ENCODE measurements at regions not wholly inside any gene's neighbourhood (a gene's known extent, or its start where the extent isn't known, plus 50 kb on each side); places are given as distances from the start of the nearest gene placed in this dataset.
"Not testable (repeated sequence)": the region's sequence is repeated elsewhere in the genome, so short reads cannot be mapped to it uniquely, and the experiment has no call there.

DNA sequence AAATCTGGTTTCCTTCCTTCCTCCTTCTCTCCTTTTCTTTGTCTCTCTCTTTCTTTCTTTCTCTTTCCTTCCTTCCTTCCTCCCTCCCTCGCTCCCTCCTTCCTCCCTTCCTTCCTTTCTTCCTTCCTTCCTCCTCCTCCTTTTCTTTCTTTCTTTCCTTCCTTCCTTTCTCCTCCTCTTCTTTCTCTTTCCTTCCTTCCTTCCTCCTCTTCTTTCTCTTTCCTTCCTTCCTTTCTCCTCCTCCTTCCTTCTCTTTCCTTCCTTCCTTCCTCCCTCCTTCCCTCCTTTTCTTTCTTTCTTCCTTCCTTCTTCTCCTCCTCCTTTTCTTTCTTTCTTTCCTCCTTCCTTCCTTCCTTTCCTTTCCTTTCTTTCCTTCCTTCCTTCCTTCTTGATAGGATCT, 61.2 kb downstream of the VIP start:
- no peak for DNase-seq

DNA sequence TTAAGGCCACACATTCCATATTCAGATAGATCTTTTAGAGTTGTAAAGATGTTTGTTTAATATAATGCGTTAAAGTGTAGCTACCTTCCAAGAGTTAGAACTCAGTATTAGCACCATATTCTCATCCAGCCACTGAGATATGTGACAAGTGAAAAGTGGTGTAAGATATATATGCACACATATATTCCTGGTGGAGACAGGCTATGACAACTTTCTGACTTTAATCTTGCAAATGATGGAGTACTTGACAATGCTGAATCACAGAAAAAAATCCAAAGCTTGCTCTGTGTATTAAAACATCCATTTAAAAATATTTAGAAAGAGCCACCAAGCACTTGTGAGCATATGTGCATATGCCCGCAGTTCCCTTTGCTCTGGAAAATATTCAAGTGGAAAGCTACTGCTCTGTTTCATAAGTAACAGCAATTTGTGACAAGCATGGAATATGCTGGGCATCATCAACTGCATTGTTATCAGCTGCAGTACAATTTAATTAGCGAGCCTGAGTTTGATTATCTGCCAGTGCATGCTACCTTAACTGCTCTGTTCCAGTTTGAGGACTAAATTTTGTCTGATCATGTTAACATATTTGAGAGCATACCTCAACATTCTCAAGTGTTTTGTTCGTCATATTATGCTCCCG, 64.8 kb downstream of the VIP start:
- no peak for DNase-seq

DNA sequence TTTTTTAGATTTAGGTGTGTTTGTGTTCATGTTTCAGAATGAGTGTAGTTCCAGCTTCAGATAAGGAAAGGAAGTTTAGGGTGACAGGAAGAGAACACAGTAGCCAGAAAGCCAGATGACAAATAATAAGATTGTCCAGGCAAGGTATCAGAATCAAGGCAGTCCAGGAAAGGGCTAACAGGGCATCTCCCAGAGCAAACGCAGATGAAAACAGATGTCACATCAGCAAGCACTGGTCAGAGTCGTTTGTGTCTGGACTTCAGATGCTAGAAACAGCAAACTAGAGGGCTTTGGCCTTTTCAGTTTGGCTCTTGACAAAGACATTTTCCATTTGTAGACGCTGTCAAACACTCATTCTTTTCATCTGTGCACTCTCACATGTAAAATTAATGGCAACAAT, 65.5 kb downstream of the VIP start:
- DNase-seq, result no peak

DNA sequence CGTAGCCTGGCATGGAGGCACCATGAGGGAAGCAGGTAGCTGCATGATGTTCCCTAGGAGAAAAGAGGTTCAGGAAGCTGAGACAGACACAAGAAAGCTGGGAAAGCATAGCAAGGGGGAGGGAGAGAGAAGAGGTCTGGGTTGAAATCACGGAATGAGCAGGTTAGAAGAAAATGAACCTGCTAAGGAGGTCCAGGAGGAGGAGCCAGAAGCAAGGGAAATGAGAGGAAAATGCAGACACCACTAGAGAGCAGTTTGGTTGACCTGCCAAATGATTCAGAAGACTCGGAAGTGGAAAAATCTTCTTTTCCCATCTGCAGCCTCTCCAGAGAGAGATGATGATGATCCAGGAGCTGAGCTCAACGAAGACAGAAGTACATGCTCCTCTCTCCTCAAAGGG, 70.9 kb downstream of the VIP start:
- no peak for DNase-seq

DNA sequence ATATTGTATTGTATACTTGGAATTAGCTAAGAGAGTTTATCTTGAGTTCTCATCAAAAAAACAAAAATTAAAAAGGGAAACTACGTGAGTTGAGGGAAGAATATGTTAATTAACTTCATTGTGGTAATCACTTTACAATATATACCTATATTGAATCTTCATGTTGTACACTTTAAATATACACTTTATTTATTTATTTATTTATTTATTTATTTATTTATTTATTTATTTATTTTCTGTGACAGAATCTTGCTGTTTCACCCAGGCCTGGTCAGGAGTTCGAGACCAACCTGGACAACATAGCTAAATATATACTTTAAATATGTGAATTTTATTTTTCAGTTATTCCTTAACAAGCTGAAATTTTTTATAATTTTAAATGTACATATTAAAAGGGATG, 74.1 kb downstream of the VIP start:
- DNase-seq, result no peak

DNA sequence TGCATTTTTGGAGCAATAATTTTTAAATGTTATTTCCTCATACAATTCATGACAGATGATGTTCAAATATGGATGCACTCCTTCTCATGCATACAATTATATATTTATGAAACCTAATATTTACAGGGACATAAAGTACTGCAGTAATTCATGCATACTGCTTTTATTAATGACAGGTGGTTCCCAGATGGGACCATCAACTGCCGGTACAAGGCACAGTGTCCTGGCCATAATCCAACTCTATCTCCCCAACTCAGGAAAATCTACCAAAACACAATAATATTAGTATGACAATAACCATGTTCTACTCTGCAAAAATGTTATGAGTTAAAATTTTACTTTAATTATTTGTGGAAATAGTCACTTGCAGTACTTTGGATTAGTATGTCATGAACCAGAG, 77.8 kb downstream of the VIP start:
- no peak for DNase-seq

DNA sequence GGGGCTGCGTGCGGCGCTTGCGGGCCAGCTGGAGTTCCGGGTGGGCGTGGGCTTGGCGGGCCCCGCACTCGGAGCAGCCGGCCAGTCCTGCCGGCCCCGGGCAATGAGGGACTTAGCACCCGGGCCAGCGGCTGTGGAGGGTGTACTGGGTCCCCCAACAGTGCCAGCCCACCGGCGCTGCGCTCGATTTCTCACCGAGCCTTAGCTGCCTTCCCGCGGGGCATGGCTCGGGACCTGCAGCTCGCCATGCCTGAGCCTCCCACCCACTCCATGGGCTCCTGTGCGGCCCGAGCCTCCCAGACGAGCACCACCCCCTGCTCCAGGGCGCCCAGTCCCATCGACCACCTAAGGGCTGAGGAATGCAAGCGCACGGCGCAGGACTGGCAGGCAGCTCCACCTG, 83.8 kb downstream of the VIP start:
- not testable (repeated sequence) for DNase-seq

DNA sequence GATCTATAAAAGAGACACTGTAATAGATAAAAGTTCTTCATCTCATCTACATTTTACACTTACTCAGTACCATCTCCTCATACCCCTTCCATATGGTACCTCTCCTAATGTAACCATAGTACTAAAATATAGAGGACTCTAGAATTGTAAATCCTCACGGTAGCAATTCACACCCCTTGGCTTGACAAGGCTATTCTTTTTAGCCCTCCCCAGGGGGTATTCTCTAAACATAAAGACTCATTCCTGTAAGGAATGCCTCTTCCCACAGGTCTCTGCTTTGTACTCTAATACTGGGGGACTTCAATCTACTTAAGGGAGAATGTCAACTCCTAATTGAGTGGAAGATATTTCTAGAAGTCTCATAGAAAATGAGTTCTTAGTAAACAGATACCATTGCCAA, 85.9 kb downstream of the VIP start:
- DNase-seq, result no peak

DNA sequence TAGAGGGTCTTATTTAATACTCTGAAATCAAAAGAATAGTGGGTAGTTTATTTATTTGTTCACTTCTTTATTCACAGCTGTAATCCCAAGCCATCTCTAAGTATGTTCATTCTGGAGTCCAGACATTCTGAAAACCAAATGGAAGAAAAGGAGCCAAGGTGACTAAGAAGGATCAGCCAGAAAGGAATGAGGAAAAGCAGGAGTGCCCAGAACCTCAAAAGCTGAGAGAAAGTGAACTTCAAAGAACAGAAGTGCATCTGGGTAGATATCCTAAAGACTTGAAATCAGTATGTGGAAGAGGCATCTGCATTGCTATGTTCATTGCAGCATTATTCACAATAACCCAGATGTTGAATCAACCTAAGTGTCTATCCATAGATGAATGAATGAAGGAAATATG, 94.8 kb downstream of the VIP start:
- no peak for DNase-seq

DNA sequence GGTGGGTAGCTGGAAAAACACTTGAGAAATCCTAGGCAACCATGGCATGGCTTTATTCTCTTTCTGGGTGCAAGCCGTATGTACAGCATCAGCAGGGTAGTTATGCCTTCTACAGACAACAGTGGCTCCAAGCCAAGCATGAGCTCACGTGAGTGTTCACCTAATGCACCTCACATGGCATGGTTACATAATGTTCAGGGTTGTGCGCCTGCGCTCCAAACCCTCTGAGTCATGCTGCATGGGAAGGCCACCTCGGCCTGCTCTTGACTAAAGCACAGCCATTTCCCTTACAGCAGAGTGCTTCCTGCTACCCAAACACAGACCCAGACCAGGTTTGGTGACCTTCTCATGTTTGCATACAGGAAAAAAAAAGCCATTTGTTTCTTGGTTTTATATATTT, 96.2 kb downstream of the VIP start:
- DNase-seq, result no peak

DNA sequence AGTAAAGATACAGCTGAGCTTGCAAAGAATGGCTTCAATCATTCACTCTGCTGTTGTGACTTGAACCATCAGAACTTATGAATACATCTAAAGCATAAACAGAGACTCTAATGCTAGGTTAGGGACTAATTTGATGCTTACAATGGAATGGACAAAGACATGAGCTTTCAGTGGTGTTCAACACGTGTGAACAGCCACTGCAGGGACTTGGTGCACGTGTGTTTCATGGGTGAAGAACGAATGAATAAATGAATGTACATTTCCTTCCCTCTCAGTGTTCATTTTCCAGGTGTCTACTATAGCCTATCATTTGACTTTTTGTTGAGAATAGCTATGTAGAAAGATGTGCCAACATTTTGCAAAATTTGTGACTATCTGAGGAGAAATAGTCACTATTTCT, 98.3 kb downstream of the VIP start:
- DNase-seq, result no peak

DNA sequence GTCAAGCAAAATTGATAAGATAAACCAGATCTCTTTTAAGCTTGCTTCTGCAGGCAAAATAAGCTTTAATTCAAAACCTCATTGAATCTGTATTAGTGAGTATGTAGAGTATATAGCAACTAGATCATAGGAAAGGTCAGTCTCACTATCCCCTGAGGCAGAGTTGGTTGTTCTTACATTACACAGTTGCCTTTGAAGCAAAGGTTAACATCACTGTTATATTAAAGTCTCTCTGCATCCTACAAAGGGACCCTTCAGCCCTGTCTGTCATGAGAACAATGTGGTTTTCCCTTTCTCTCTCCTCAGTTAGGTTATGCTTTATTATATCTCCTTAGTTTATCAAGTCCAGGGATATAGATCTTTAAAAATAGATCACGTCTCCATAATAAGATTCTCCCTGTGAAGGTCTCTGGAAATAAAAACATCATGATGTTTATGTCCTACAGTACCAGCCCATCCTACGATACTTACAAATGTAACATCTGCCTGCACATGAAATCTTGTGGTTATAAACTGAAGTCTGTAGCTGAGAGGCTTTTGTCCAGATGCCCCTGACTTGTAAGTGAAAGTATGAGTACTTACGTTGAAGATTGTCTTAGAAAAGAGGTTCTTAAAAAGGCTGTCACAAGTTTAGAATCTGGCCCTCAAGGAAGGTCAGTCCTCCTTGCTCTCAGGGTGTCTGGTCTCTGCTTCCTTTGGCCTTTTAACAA, 103.6 kb downstream of the VIP start:
- DNase-seq, result no peak

DNA sequence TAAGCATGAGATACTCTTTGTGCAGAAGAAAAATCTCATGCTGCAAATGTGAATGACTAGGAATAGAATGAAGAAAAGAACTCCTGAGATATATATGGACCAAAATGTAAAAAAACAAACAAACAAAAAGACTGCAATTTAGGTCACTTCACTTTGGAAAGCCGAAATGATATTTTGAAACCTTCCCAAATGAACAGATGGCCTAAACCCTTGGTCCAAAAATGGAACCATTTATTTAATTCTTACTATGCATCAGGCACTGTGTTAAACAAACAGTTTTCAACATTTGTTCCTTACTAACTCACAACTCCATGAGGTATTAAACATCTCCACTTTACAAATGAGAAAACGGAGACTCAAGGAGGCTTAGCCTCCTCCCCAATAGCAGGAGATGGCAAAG, 107.5 kb downstream of the VIP start:
- DNase-seq, result no peak

DNA sequence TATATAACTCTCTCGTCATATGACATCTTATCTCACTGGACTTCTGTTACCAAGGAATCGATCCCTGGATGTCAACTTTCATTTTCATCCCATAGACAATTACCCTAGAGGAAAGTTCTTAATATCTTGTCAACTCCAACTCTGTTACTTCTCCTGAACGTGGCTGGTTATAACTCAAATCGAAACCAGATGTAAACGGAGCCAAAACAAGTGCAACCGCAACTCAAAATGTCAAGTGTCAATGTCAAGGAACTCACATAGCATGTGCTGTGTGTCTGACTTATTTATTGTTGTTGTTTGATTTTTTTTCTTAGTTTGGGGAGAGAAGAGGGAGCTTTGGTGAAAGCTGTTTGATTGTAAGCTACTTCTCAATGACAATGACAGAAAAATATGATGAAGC, 108.6 kb downstream of the VIP start:
- no peak for DNase-seq

DNA sequence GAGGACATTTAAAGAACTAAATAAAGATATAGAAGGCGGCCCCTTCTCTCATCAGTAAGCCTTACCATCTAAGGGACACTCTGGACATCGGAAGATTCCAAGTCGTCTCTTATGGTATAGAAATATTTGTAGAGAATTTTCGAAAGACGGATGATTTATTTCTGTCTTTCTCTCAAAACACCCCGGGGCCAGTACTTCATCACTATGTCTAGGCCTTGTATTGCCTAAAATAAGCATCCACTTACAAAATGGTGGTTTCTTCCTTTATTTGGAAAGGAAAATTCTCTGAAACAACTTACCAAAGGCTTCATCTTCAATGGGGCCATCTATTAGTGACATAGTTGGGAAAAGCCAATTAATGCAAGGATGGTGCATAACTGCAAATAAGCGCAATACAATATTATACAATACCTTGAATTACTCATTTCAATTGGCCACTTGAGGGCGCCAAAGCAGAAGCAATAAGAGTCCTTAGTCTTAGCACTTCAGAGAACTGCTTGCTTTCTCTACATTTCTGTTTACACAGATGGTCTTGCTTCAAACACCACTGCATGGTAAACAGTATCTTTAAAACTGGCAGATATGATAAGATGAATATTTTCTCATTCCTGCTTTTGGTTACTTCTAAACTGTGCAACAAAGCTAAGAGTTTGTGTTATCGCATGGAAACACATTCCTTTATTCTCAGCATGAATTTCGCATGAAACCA, 113.2 kb downstream of the VIP start:
- DNase-seq, result peak; percentile 40

DNA sequence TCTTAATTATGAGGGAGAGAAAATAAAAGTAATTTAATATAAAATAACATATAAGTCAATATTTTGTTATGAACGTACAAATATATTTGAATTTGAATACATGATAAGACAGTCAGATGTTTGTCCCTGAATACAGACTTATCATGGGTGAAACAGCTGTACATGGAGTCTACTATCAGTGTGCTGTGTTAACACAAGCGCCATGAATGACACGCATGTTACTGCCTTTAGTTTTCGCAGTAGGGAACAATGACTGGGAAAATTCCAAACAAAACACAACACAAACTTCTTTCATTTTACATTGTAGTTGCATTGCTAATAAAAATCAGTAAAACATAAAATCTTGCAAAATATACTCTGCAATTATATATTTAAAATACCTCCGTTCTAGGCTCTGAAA, 108.6 kb downstream of the FBXO5 start:
- no peak for DNase-seq

DNA sequence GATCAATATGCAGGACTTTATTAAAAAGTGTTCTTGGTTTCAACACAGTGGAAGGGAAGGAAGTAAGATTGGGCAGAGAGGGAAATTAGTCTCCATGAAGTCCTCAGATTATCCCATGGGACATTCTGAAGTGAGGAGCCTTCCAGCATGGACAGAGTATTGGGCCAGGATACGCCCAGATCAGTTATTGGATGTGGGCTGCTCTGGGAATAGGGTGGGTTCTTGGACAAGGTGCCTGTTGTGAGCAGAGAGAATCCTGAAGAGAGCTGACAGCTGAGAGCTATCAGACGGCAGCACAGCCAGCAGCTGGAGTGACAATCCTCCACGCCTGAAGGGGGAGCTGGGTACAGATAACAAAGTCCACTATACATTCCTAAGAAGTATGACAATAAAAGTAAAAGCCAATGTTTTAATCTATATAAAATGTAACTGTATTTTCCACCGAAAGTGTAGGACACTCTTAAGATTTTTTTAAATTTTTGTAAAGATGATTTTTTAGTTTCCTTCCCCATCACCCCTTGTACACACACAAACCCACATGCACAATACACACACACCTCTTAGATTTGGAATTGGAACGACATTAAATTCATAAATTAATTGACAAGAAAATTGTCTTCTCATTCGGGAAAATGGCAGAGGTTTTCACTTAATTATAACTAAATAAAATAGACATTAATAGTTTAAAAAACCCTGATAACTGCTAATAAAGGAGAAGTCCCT, 107.8 kb downstream of the FBXO5 start:
- DNase-seq, result no peak

DNA sequence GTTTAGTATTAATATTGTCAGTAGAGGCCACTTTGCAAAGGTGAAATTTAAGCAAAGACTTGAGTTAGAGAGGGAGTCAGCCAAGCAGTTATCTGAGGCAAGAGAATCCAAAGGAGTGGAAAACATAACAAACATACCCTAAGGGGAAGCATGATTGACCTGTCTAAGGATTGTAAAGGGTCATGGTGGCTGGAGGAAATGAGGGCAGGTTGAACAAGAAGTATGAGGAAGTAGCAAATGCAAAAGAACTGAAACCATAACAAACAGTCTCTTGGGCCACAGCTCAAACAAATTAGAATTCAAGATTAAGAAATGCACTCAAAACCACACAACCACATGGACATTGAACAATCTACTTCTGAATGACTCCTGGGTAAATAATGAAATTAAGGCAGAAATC, 103.2 kb downstream of the FBXO5 start:
- DNase-seq, result no peak

DNA sequence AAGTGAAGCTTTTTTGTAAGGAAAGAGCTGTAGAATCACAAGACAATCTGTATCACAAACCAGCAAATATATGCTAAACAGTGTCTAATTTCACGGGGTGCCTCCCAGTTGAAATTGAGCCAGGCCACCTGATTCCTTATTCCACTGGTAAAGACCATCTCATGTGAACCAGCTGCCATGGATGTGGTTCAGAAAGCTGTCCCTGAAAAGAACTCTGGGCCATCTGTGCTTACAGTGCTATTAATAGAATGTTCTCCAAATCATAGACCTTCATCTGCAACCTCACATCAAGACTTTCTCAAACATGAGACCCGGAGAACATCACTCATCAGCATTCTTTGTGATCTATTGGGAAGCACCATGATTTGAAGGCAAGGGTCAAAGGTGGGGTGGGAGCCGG, 89.7 kb downstream of the FBXO5 start:
- no peak for DNase-seq

DNA sequence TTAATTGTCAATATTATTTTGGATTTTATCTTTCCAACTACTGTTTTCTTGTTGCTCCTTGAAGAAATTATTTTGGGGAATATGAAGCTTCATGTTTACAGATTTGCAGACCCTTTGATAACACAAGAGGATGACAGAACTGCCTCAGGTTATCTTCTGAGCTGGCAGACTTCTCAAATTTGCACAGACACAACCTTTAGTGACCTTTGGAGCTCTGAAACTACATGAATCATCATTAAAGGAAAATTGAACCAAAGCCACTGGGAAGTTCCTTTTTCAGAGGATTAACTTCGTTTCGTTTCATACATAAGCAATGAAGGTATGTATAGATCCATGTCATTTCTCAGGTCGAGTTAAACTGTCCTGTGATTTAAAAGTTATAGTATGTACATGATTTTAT, 85.9 kb downstream of the FBXO5 start:
- DNase-seq, result no peak

DNA sequence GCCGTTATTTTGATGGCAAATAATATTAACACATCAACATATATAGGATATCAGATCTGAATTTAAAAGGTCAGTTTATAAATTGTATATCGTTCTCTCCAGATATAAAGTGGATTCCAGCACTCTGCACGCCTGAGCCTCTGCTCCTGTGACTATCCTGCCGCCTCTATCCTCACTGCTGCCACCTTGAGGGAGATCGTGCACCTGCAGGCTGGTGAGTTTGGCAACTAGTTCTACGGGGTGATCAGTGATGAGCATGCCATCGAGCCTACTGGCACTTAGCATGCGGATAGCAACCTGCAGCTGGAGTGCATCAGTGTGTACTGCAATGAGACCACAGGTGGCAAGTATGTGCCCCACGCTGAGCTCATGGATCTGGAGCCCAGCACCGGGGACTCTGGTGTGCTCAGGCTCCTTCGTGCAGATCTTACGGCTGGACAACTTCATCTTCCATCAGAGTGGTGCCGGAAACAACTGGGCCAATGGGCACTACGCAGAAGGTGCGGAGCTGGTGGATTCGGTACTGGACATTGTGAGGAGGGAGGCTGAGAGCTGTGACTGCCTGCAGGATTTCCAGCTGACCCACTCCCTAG, 84.9 kb downstream of the FBXO5 start:
- DNase-seq, result peak; percentile 32

DNA sequence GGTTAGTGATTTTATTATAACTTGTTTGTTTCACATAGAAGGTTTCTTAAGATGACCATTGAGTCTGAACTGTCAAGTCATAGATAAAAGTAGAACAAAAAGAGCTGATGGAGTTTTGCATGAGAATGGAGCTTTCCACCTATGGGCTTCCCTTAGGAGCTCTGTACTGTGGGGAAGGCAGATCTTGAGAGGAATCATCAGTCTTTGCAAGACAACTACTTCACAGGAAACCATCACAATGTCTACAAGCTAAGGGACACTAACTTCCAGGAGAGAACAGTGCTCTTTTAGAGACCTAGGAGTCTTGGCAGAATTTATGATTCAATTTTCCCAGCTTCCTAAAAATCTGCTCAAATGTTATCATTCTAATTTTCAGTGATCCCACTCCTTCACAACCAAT, 78.2 kb downstream of the FBXO5 start:
- no peak for DNase-seq

DNA sequence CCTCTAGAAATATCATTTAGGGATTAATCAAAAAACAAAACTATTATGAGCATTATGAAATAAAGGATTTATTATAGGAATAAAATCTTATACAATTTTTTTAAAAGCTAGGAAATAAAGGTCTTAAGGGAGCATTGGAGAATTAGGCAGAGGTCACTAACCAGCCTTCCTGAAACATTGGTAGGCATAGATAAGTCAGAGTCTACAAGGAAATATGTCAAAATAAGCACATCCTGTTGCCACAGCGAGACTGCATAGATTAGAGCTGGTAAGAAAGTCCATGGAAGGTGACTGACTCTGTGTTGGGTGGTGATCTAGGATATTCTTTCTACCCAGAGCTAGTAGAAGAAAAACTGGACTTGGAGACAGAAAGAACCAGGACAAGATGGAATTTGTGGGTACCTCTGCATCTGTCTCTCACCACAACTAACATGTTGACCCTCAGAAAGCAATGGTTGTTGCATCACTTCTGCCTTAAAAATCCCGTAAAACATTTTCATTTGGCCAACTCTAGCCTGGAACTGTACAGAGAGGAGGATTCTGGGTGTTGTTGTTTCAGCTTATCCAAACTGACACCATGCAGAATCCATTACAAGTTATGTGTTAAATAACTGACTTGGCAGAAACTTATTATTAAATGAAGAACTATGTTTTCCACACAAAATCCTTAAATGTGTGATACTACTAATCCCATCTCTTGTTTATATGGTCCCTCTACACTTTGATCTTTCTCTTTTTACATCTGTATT, 77.1 kb downstream of the FBXO5 start:
- no peak for DNase-seq

Data from NCI-H1694 treated with DMSO at 0.1 percent for 48 hours (cell line).